ENCODE measurements at regions not wholly inside any gene's neighbourhood (a gene's known extent, or its start where the extent isn't known, plus 50 kb on each side); places are given as distances from the start of the nearest gene placed in this dataset.
A peak's percentile ranks its signal among the peaks of the same experiment; 100 is the strongest.

GRCh38 chr12:115771601-115772000, 505.9 kb downstream of the MED13L start:
- no peaks in the 10 kb centered on the region for H3K27me3 Mint-ChIP-seq (ENCODE audit: unreplicated experiment)
- H3K9me3 Mint-ChIP-seq (ENCODE audit: unreplicated experiment), result no peaks in the 10 kb centered on the region
- no peaks in the 10 kb centered on the region for H3K36me3 Mint-ChIP-seq (ENCODE audit: low read depth, unreplicated experiment)
- no peak overlapping the region for H3K27ac Mint-ChIP-seq (ENCODE audit: unreplicated experiment)
- no peak overlapping the region for H3K4me3 Mint-ChIP-seq (ENCODE audit: unreplicated experiment)
- H3K4me1 Mint-ChIP-seq (ENCODE audit: unreplicated experiment), result no peaks in the 10 kb centered on the region
- no peak for TF ChIP-seq CTCF (IDR thresholded peaks at IDR 0.05; ENCODE audit: unreplicated experiment)
- no peak for DNase-seq (ENCODE audit: low spot score)

GRCh38 chr12:115771065-115771464, 506.4 kb downstream of the MED13L start:
- no peaks in the 10 kb centered on the region for H3K36me3 Mint-ChIP-seq (ENCODE audit: low read depth, unreplicated experiment)
- no peak for TF ChIP-seq CTCF (IDR thresholded peaks at IDR 0.05; ENCODE audit: unreplicated experiment)
- H3K9me3 Mint-ChIP-seq (ENCODE audit: unreplicated experiment), result no peaks in the 10 kb centered on the region
- H3K4me1 Mint-ChIP-seq (ENCODE audit: unreplicated experiment), result no peaks in the 10 kb centered on the region
- no peak overlapping the region for H3K27ac Mint-ChIP-seq (ENCODE audit: unreplicated experiment)
- H3K27me3 Mint-ChIP-seq (ENCODE audit: unreplicated experiment), result no peaks in the 10 kb centered on the region
- DNase-seq (ENCODE audit: low spot score), result peak; percentile 4
- no peak overlapping the region for H3K4me3 Mint-ChIP-seq (ENCODE audit: unreplicated experiment)

- no peaks in the 10 kb centered on the region for H3K27me3 Mint-ChIP-seq (ENCODE audit: unreplicated experiment)
- H3K27ac Mint-ChIP-seq (ENCODE audit: unreplicated experiment), result no peak overlapping the region
- no peaks in the 10 kb centered on the region for H3K9me3 Mint-ChIP-seq (ENCODE audit: unreplicated experiment)
- no peak for TF ChIP-seq CTCF (IDR thresholded peaks at IDR 0.05; ENCODE audit: unreplicated experiment)
- H3K4me3 Mint-ChIP-seq (ENCODE audit: unreplicated experiment), result no peak overlapping the region
- DNase-seq (ENCODE audit: low spot score), result no peak
- no peaks in the 10 kb centered on the region for H3K4me1 Mint-ChIP-seq (ENCODE audit: unreplicated experiment)
- no peaks in the 10 kb centered on the region for H3K36me3 Mint-ChIP-seq (ENCODE audit: low read depth, unreplicated experiment)
Observed at GRCh38 chr12:115770643-115771042, 506.9 kb downstream of the MED13L start.

- no peaks in the 10 kb centered on the region for H3K27me3 Mint-ChIP-seq (ENCODE audit: unreplicated experiment)
- DNase-seq (ENCODE audit: low spot score), result no peak
- no peak overlapping the region for H3K4me3 Mint-ChIP-seq (ENCODE audit: unreplicated experiment)
- no peaks in the 10 kb centered on the region for H3K4me1 Mint-ChIP-seq (ENCODE audit: unreplicated experiment)
- no peaks in the 10 kb centered on the region for H3K36me3 Mint-ChIP-seq (ENCODE audit: low read depth, unreplicated experiment)
- no peaks in the 10 kb centered on the region for H3K9me3 Mint-ChIP-seq (ENCODE audit: unreplicated experiment)
- TF ChIP-seq CTCF (IDR thresholded peaks at IDR 0.05; ENCODE audit: unreplicated experiment), result no peak
- H3K27ac Mint-ChIP-seq (ENCODE audit: unreplicated experiment), result no peak overlapping the region
Observed at GRCh38 chr12:115767916-115768315, 509.6 kb downstream of the MED13L start.

GRCh38 chr12:115763982-115764621, 513.4 kb downstream of the MED13L start:
- no peak overlapping the region for H3K4me3 Mint-ChIP-seq (ENCODE audit: unreplicated experiment)

More at GRCh38 chr12:115763982-115764621, 513.4 kb downstream of the MED13L start:
- Mint-ChIP-seq H3K27ac (ENCODE audit: unreplicated experiment) (no peak overlapping the region), H3K27me3 (ENCODE audit: unreplicated experiment) (no peaks in the 10 kb centered on the region), H3K4me1 (ENCODE audit: unreplicated experiment) (peaks cover 2% of the 10 kb centered on the region), H3K9me3 (ENCODE audit: unreplicated experiment) (no peaks in the 10 kb centered on the region), H3K36me3 (ENCODE audit: low read depth, unreplicated experiment) (no peaks in the 10 kb centered on the region)
- no peak for DNase-seq (ENCODE audit: low spot score)
- no peak for TF ChIP-seq CTCF (IDR thresholded peaks at IDR 0.05; ENCODE audit: unreplicated experiment)
